C1 segment of cervical spinal cord (tissue), 14 donors: ENCODE measurements at regions not wholly inside any gene's neighbourhood (a gene's known extent, or its start where the extent isn't known, plus 50 kb on each side); places are given as distances from the start of the nearest gene placed in this dataset.
"Not testable (repeated sequence)": the region's sequence is repeated elsewhere in the genome, so short reads cannot be mapped to it uniquely, and the experiment has no call there.

ENCODE experiments used
- DNase-seq, 14 donors: peaks; one replicate each; lab custom pipeline; 2025; lab: John Stamatoyannopoulos, UW

DNA sequence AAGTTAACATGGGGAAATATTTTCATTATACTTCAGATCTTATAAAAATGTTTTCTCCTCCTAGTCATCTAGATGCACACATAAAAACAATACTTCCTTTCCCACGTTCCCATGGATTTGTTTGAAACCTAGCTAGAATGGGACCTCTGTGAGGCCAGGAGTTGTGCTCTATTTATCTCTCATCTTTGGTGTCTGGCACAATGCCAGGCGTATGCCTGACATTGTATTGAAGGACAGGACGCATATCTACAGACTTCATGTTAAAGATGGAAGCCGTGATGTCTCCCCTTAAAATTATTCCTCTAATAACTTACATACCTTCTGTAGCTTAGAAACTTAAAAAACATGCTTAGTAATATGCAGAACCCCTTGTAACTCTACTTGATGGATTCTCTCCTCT is 394.5 kb upstream of the FAT1 start:
- DNase-seq: no peak

DNA sequence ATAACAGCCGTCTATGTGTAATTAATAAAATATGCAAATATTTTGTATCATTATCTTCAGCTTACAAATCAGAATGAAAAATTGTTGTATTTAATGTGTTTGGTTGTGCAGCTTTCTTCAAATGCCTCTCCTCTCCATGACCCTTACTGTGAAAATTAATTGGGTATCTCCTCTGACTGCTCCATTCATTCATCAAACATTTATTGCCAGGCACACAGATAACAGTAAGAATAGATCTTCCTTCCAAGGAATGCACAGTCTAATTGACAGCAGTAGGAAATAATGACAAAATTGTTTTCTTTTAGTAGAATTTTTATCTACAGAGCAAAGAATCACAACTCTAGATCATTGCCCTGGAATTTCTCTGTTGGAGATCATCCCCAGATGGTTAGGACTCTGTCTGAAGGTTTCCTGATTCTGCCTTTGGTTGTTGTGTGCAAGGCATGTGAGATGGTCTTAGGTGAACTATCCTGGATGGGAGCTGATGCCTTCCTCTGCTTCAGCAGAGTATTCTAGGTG is 395.0 kb upstream of the FAT1 start:
- no peak for DNase-seq

DNA sequence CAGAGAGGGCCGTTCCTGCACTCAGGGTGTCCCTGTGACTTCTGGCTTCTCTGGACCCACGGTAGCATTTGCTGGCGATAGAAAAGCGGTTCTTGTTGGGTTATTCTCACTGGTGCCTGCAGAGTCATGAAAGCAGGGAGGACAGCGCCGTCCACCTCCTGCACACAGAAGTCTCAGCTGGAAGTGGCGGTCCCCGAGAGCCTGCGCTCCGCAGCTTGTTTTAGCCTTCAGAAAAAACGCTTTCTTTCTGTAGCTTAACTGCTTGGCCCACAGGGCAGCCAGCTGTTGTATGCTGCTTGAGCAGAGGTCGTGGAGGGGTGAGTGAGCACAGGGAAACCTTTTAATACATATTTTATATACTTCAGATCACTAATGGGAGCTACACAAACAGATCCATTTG is 400.7 kb upstream of the FAT1 start:
- peak in 2 of 14 donors; percentile 4 to 15 for DNase-seq

DNA sequence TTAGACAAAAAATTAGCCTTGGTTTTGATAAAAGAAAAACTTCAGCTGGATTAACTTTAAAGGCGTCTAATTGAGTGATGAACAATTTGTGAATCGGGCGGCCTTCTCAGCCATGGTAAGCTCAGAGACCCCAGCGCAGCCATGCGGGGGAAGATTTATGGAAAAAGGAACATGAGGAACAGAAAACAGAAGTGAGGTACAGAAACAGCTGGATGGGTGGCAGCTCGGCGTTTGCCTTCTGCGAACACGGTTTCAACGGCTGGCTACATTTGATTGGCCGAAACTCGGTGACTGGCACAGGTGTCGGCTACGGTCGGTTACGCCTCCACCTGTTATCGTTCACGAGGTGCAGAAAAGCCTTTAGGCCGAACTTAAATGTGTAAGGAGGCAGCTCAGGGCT is 401.4 kb upstream of the FAT1 start:
- DNase-seq: no peak

DNA sequence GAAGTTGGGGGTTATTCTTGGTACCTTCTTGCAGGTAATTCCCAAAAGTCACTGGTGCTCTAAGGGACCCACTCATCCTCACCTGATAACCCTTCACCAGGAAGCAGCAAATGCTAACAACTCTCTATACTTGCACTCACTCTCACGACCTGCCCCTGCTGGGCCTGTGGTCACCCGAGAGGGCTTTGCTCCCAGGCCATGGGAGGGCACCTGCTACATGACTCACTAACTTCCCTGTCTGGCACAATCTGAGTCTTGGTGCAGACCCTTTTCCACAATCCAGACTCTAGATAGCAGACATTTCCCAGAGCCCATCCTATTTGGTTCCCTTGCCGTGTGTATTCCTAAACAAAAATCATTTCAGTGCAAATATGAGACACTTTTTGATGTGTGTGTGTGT is 403.8 kb upstream of the FAT1 start:
- DNase-seq: no peak

DNA sequence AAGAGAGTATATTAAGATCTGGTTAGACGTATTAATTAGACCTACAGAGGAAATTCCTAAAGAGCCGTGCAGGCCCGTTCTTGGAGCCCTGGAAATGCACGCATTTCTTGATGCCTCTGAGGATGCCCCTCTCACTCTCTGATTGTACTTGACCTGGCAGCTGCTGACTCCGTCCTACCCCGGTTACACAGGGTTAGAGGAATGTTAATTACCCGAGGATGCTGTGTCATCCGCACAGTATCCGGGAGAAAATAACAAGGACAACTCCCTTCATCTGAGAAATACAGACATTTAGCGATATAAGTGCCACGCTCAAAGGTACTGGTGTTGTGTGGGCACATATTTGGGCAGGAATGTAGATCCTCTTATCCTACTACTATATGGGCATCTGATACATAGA is 404.6 kb upstream of the FAT1 start:
- DNase-seq: no peak

DNA sequence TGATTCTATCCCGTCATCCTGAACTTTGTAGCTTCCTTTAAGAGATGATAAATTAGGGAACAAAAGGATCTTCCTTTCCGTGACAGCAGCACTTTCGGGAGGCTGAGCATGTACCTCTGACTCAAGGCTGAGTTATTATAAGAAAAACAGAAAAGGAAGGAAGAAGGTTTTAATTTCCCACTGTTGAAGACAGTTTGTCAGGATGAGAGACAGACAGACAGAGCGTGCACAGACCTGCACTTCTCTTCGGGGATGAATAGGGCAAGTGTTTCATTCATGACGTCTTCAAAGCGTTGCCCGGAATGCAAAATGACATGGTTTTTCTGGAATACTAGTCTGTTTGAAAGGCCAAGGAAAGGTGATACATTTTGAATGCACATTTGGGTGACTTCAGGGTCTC is 405.3 kb upstream of the FAT1 start:
- DNase-seq: peak in 1 of 14 donors; percentile 2

DNA sequence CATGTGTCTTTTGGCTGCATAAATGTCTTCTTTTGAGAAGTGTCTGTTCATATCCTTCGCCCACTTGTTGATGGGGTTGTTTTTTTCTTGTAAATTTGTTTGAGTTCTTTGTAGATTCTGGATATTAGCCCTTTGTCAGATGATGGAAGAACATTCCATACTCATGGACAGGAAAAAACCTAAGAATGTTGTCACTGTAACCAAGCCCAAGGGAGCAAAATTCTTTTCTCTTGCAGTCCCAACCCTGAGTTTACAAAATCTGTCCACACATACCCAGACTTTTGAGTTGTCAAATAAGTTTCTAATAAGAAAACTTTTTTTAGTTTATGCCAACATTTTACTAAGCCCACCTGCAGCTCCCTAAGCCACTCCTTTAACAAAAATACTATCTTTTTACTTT is 408.2 kb upstream of the FAT1 start:
- DNase-seq: not testable (repeated sequence)

DNA sequence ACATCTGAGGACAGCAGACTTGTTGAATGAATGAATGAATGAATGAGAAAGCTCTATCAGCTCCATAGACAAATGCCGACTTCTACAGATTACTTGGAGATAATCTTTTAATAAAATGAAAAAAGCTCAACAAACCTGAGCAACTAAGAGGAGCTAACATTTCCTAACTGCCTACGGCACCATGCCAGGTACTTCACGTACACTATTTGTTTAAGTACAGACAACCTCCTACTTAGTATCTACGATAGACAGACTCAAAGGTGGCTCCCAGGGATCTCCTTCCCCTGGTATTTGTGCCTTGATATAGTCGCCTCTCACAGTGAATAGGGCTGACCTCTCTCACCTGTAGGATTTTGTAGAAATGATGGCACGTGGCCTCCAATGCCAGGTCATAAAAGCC is 412.2 kb upstream of the FAT1 start:
- no peak for DNase-seq

DNA sequence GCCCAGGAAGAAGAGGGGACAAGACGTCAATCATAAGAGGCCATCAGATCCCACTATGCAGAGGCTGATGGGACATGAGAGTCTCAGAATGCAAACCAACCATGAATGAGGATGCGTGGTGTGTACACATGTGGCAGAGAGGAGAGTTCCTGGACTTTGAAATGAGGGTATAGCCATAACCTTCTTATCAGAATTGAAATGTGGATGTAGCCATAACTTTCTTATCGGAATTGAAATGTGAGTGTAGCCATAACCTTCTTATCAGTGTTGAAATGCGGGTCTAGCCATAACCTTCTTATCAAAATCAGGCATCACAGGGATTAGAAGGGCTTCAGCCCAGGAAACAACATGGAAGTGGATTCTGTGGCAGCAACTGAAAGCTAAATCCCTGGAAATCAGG is 415.5 kb upstream of the FAT1 start:
- no peak for DNase-seq

DNA sequence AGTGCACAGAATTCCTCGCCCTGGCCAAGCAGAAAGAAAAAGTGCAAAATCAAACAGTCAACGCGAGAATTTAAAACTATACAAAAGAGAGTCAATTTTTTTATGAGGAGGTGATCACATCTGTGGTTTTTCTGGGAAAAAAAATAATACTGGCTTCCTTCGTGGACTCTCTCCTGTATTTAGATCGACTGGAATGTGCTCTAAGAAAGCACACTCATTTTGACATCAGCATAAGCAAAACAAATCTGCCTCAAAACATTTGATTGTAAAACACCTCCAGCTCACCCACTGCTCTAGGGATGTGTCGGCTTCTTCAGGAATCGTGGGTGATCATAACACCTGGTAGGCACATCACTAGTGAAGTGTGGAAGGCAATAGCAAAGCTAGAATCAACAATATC is 417.4 kb upstream of the FAT1 start:
- DNase-seq: no peak

DNA sequence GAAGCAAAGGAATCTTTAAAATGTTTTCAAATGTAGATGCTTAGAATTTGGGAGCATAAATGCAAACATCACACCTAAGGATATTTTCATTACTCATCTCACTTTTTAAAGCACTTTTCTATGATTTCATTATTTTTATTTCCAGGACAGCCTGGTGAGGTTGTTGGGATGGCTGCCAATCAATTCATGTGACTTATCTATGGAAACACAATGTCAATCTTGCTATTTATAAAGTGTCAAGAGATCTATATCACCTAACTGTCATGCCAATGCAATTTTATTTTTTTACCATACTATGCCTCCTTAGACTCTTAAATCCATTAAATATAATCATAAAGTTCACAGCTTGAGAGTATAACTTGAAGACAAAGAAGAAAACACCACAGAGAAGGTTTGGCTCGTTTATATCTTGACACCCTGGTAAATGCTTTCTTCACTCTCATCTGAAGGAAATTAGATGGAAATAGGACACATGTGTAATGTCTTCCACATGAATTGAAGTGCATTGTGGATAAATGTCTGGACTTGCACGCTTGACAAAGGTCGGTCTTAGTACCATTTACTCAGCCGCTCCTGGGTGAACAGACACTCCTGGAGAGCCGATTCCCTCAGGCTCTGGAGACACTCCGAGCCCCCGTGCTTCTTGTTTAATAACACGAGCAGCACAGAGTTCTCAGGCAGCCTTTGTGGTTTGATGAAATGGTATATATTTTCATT is 425.7 kb upstream of the FAT1 start:
- no peak for DNase-seq

DNA sequence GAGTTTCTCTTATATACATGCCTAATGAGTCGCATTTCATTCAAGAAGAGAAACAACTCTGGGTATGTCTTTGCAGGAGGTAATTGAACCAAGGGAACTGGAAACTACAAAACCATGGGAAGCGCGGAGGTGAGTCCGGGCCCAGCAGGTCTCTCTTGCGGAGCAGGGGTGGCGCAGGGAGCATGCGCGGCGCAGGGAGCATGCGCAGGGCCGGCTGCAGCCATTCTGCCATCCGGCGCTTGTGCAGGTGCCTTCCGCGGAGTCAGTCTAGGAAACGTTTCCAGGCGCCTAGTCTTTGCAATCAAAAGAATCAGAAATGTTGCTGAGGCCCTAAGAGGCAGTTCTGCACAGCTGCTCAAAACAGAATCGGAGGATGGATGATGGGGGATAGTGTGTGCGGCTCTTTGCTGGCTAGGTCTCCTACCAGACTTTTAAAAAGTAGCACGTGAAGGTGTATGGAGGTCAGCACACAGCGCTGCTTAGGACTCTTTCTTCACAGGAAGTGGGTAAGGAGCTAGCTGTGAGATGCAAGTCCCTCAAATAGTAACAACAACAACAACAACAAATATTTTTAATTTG is 433.8 kb upstream of the FAT1 start:
- DNase-seq: no peak

DNA sequence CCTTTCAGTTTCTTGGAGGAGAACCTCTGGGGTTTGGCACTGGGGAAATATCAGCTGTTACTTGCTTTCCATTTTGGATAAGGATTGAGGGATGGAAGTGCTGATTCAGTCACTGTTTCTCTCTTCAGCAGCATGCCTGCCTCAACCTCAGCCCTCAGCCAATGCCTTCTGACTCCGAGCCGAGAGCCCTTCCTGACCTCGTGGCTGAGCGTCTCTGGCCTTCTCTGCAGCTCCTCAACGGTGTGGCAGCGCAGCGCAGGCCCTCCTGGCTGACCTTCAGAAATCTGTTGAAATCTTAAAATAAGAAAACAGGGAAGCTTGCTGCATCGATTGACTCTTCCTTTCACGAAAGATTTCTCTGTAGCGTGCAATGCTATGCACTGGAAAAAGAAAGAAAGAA is 434.3 kb upstream of the FAT1 start:
- no peak for DNase-seq

DNA sequence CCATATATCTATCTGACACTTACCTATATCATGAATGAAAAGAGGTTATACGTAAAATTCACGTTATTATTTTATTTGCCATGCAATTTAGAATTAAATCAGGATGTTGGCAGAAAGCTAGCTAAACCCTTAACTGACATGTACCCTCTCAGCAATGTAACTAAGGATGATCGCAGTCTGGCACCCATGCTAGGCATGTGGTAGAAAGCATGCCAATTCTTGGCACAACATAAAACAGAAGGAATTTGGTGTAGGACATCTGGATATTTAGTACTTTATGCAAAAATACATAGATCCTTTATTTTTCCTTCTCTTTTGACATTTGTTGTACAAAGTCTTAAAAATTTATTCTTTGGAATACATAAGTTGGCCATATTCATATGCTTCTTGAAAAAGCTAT is 436.8 kb upstream of the FAT1 start:
- no peak for DNase-seq

DNA sequence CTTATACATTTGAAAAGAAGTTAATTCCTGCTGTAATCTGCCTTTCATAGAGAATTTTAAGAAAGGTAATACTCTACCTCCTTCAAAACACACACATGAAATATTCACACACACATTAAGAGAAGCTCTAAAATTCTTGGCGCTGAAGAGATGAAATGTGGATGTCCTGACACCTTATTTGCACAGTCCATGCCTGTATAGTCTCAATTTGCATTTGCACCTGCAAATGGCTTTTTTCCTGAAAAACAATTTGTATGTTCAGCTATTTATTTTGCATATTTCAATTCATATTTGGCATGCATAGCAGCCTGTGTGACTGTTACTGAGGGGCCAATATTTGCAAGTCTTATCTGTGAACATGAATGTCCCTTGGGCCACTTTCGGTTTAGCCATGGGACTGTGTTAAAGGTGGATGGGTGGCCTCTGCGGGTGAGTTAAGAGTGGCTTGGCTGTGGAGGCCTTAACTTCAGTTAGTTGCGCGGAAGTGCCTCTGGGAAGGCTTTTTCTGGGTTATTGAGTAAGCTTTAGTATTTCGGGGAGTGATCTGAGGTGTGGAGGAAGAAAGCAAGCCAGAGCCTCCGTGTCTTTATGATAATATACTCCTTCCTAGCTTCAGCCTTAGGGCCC is 443.3 kb upstream of the FAT1 start:
- DNase-seq: no peak

DNA sequence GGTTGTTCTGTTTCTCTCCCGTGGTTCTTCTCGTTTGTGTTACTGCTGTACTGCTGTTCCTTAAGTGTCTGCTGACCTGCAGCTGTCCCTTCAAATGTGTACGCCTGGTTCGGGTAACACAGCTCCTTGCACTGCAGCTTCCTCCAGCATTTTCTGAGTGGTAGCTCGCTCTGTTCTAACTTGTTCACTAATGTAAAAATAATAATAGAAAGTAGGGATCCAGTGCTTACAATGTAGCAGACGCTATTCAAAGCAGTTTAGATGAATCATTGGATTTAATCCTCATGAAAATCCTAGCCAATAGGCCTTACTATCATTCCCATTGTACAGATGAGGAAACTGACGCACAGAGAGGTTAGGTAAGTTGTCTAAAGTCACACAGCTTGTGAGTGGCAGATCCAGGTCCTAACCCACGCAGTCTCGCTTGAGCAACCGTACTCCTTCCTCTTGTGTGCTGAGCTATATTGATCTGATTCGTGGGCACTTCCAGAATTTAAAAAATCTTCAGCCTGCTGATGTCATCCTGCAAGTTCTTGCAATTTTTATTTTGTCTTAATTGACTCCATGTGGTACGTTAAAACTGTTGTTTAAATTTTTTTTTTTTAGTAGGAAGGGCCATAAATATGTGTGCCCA is 448.2 kb upstream of the FAT1 start:
- no peak for DNase-seq

DNA sequence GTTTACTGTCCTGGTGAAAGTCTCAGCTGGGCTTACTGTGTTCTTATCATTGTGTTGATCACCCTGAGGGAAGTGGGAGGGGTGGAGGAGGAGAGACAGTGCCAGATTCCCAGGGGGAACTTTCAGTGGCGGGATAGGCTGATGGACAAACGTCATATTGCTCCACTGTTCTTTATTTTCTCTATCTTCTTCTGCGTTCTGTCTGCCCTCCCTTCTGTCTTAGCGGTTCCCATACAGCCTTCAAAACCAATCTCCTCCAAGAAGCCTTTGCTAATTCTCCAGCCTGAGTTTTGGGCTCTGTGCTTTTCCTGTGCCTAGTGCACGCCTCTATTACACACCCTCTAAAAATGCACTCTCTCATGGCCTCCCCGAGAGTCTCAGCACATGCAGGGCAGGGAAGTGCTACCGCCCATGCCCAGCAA is 448.7 kb upstream of the FAT1 start:
- no peak for DNase-seq

DNA sequence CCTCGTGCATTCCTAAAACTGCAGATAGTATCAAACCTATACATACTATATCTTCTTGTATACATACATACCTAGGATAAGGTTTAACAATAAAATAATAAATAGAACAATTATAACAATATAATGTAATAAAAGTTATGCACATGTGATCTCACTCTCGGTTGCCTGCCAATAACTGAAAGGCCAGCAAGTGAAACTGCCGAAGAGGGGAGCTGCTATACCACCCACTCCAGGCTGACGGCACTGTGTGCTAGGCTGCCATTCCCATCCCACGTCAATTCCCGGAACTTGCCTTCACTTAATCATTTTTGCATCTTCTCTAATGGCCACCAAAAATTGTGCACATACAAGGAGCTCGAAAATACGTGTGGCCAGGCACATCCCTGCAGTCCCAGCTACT is 451.1 kb upstream of the FAT1 start:
- no peak for DNase-seq

DNA sequence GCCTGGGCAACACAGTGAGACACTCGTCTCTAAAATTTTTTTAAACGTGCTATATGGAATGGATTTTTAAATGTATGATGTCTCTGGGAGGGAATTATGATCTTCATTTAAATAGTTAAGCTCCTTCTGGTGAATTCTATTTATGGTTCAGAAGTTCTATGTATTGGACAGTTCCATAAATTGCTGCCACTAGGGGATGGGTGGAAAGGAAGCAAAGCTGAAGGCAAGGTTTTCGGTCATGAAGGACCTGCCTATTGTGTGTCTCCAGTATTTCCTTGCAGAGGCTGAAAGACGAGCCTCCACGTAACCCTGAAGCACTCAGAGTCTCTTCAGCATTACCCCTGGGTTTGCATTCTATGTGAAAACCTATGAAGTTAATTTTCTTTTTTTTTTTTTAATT is 451.5 kb upstream of the FAT1 start:
- no peak for DNase-seq

DNA sequence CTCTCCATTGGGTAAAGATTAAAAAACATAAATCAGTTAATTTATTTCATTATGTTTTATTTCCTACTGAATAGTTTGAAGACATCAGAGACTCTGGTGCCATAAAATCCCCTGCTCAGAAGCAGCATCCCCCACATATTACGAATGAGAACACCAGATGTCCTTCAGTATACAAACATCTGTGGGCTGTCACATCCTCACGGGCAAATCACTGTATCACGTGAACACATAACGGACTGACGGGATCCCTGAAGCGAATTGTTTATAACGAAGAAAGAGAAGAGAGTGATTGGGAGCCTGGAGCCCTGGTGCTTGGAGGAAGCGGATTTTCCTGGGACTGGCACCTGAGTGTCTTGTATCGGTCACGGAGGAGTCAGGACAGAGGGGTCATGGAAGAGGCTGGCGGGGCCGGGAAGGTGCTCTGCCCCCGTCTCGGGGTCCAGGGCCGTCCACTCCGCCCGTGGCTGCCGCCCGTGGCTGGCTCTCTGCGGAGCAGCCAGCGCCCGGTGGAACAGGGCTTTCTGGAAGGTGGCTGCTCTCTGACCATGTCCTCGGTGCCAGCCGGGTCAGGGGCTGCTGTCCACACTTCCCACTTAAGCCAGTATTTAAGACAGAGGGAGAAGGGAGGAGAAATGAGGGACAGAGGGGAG is 452.7 kb upstream of the FAT1 start:
- DNase-seq: no peak

DNA sequence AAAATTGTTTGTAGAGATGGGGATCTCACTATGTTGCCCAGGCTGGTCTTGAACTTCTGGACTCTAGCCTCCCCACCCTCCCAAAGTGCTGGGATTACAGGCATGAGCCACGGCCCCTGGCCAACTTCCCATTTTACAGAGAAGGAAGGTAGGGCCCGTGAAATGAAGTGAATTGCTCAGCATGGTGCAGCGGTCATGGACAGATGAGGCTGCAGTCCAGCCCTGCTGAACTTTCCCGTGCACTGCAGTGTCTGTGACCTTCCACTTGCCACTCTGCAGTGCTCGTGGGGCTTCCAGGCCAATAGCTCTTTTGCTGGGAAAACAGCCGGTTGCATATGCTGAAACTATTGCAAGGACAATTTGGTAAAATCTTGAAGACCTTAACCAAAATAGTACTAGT is 454.4 kb upstream of the FAT1 start:
- no peak for DNase-seq
